OCI-LY1 (cell line): ENCODE measurements at regions not wholly inside any gene's neighbourhood (a gene's known extent, or its start where the extent isn't known, plus 50 kb on each side); places are given as distances from the start of the nearest gene placed in this dataset.

Experiments
- CTCF ChIP-seq: fragments of 200-600 bp; sonication (generic), shearing (Covaris generic); IDR thresholded peaks from 2 replicates; pipeline ENCODE4 v1.5.1; 2017; ENCODE audit warnings: mild to moderate bottlenecking, antibody characterized with exemption, low read length, moderate library complexity, mixed read lengths
- EZH2 ChIP-seq: fragments of 200-600 bp; sonication (generic), shearing (Covaris generic); IDR thresholded peaks from 2 replicates; pipeline ENCODE4 v1.8.0; 2017; ENCODE audit warnings: borderline replicate concordance, mixed run types, mild to moderate bottlenecking, antibody characterized with exemption, low read length, moderate library complexity, mixed read lengths

- no peak for TF ChIP-seq EZH2
- TF ChIP-seq CTCF, result no peak
These were observed 75.4 kb upstream of the ZNF423 start for GRCh38 chr16:49931266-49931665.
